ENCODE measurements at regions not wholly inside any gene's neighbourhood (a gene's known extent, or its start where the extent isn't known, plus 50 kb on each side); places are given as distances from the start of the nearest gene placed in this dataset.
A peak's percentile ranks its signal among the peaks of the same experiment; 100 is the strongest.
"Not testable (repeated sequence)": the region's sequence is repeated elsewhere in the genome, so short reads cannot be mapped to it uniquely, and the experiment has no call there.

- dilution Hi-C loops (cut with MboI; ENCODE audit: extremely low pct_ligation_motif_present, low sequenced_read_pairs); H3K4me2 ChIP-seq (ENCODE audit: control insufficient read depth, extremely low read depth, insufficient read depth, low read depth, low read length); H3K27ac ChIP-seq (ENCODE audit: control insufficient read depth, insufficient read depth, low read length); FAIRE-seq; H3K4me1 ChIP-seq (ENCODE audit: control insufficient read depth, extremely low read depth, insufficient read depth, low read length); H3K9ac ChIP-seq (ENCODE audit: control insufficient read depth, extremely low read depth, insufficient read depth, low read length); H3K36me3 ChIP-seq (ENCODE audit: control insufficient read depth in 2 of 2, extremely low read depth in 1 of 2, insufficient read depth in 2 of 2, low read length in 2 of 2); H3K9me1 ChIP-seq (ENCODE audit: control insufficient read depth, extremely low read depth, insufficient read depth, low read length); H3K79me2 ChIP-seq (ENCODE audit: control insufficient read depth, insufficient read depth, low read length); DNase-seq (ENCODE audit: low read depth, low spot score); H3K9me3 ChIP-seq (ENCODE audit: control insufficient read depth, low read depth, low read length); H3K27me3 ChIP-seq (ENCODE audit: control insufficient read depth, extremely low read depth, insufficient read depth, low read length); H4K20me1 ChIP-seq (ENCODE audit: control insufficient read depth, extremely low read depth, insufficient read depth, low read length); H2AFZ ChIP-seq (ENCODE audit: control insufficient read depth, low read length): not testable (repeated sequence)
- peak overlapping the region in 1 of 3 experiments; percentile 16 for H3K4me3 ChIP-seq (ENCODE audit: control insufficient read depth in 2 of 3, extremely low read depth in 1 of 3, insufficient read depth in 2 of 3, low read depth in 1 of 3, low read length in 3 of 3)
- TF ChIP-seq CTCF (optimal IDR thresholded peaks at IDR 0.05 in 1 of 3, IDR thresholded peaks at IDR 0.05 in 1 of 3, conservative IDR thresholded peaks at IDR 0.05 in 1 of 3; ENCODE audit: extremely low read depth in 1 of 3, insufficient read depth in 2 of 3, low read length in 3 of 3), result peak in 1 of 3 experiments; percentile 48
These were observed 230.6 kb downstream of the LIPI start for GRCh38 chr21:13980115-13980662.

- not testable (repeated sequence) for H3K27ac ChIP-seq (ENCODE audit: control insufficient read depth, insufficient read depth, low read length); H3K9me1 ChIP-seq (ENCODE audit: control insufficient read depth, extremely low read depth, insufficient read depth, low read length)
These were observed 231.1 kb downstream of the LIPI start for GRCh38 chr21:13979608-13980007.

GRCh38 chr21:13974582-13974981 lies 236.2 kb downstream of the LIPI start:
- H2AFZ ChIP-seq (ENCODE audit: control insufficient read depth, low read length); H4K20me1 ChIP-seq (ENCODE audit: control insufficient read depth, extremely low read depth, insufficient read depth, low read length); H3K4me1 ChIP-seq (ENCODE audit: control insufficient read depth, extremely low read depth, insufficient read depth, low read length); H3K9me1 ChIP-seq (ENCODE audit: control insufficient read depth, extremely low read depth, insufficient read depth, low read length); dilution Hi-C loops (cut with MboI; ENCODE audit: extremely low pct_ligation_motif_present, low sequenced_read_pairs); H3K27me3 ChIP-seq (ENCODE audit: control insufficient read depth, extremely low read depth, insufficient read depth, low read length); DNase-seq (ENCODE audit: low read depth, low spot score); H3K79me2 ChIP-seq (ENCODE audit: control insufficient read depth, insufficient read depth, low read length); H3K4me2 ChIP-seq (ENCODE audit: control insufficient read depth, extremely low read depth, insufficient read depth, low read depth, low read length); FAIRE-seq; H3K9me3 ChIP-seq (ENCODE audit: control insufficient read depth, low read depth, low read length); H3K4me3 ChIP-seq (ENCODE audit: control insufficient read depth in 2 of 3, extremely low read depth in 1 of 3, insufficient read depth in 2 of 3, low read depth in 1 of 3, low read length in 3 of 3); H3K27ac ChIP-seq (ENCODE audit: control insufficient read depth, insufficient read depth, low read length); H3K36me3 ChIP-seq (ENCODE audit: control insufficient read depth in 2 of 2, extremely low read depth in 1 of 2, insufficient read depth in 2 of 2, low read length in 2 of 2); H3K9ac ChIP-seq (ENCODE audit: control insufficient read depth, extremely low read depth, insufficient read depth, low read length): not testable (repeated sequence)

More at GRCh38 chr21:13979608-13980007, 231.1 kb downstream of the LIPI start:
- H3K27me3 ChIP-seq (ENCODE audit: control insufficient read depth, extremely low read depth, insufficient read depth, low read length); H3K4me1 ChIP-seq (ENCODE audit: control insufficient read depth, extremely low read depth, insufficient read depth, low read length); dilution Hi-C loops (cut with MboI; ENCODE audit: extremely low pct_ligation_motif_present, low sequenced_read_pairs); DNase-seq (ENCODE audit: low read depth, low spot score); H3K36me3 ChIP-seq (ENCODE audit: control insufficient read depth in 2 of 2, extremely low read depth in 1 of 2, insufficient read depth in 2 of 2, low read length in 2 of 2); H3K9ac ChIP-seq (ENCODE audit: control insufficient read depth, extremely low read depth, insufficient read depth, low read length); H3K4me2 ChIP-seq (ENCODE audit: control insufficient read depth, extremely low read depth, insufficient read depth, low read depth, low read length); H4K20me1 ChIP-seq (ENCODE audit: control insufficient read depth, extremely low read depth, insufficient read depth, low read length); H3K79me2 ChIP-seq (ENCODE audit: control insufficient read depth, insufficient read depth, low read length); H2AFZ ChIP-seq (ENCODE audit: control insufficient read depth, low read length); FAIRE-seq; H3K9me3 ChIP-seq (ENCODE audit: control insufficient read depth, low read depth, low read length): not testable (repeated sequence)
- peak overlapping the region in 1 of 3 experiments; percentile 16 for H3K4me3 ChIP-seq (ENCODE audit: control insufficient read depth in 2 of 3, extremely low read depth in 1 of 3, insufficient read depth in 2 of 3, low read depth in 1 of 3, low read length in 3 of 3)

GRCh38 chr21:13969853-13970252 lies 240.9 kb downstream of the LIPI start:
- FAIRE-seq; H3K4me2 ChIP-seq (ENCODE audit: control insufficient read depth, extremely low read depth, insufficient read depth, low read depth, low read length); H3K9me3 ChIP-seq (ENCODE audit: control insufficient read depth, low read depth, low read length); H3K27ac ChIP-seq (ENCODE audit: control insufficient read depth, insufficient read depth, low read length); H3K4me1 ChIP-seq (ENCODE audit: control insufficient read depth, extremely low read depth, insufficient read depth, low read length); H4K20me1 ChIP-seq (ENCODE audit: control insufficient read depth, extremely low read depth, insufficient read depth, low read length); H2AFZ ChIP-seq (ENCODE audit: control insufficient read depth, low read length); dilution Hi-C loops (cut with MboI; ENCODE audit: extremely low pct_ligation_motif_present, low sequenced_read_pairs); H3K79me2 ChIP-seq (ENCODE audit: control insufficient read depth, insufficient read depth, low read length); H3K9ac ChIP-seq (ENCODE audit: control insufficient read depth, extremely low read depth, insufficient read depth, low read length); H3K4me3 ChIP-seq (ENCODE audit: control insufficient read depth in 2 of 3, extremely low read depth in 1 of 3, insufficient read depth in 2 of 3, low read depth in 1 of 3, low read length in 3 of 3); H3K9me1 ChIP-seq (ENCODE audit: control insufficient read depth, extremely low read depth, insufficient read depth, low read length); H3K27me3 ChIP-seq (ENCODE audit: control insufficient read depth, extremely low read depth, insufficient read depth, low read length); H3K36me3 ChIP-seq (ENCODE audit: control insufficient read depth in 2 of 2, extremely low read depth in 1 of 2, insufficient read depth in 2 of 2, low read length in 2 of 2); DNase-seq (ENCODE audit: low read depth, low spot score): not testable (repeated sequence)

All from keratinocyte (primary cell).